ENCODE measurements at regions not wholly inside any gene's neighbourhood (a gene's known extent, or its start where the extent isn't known, plus 50 kb on each side); places are given as distances from the start of the nearest gene placed in this dataset.

- ATAC-seq (ENCODE audit: low FRiP score) (no peak), DNase-seq (ENCODE audit: low spot score) (no peak)
- no peak for TF ChIP-seq CTCF (IDR thresholded peaks at IDR 0.05)
These were observed 78.2 kb upstream of the GCFC2 start for GRCh38 chr2:75788902-75789301.

- TF ChIP-seq CTCF (IDR thresholded peaks at IDR 0.05): no peak
- no peak for DNase-seq (ENCODE audit: low spot score)
- ATAC-seq (ENCODE audit: low FRiP score): no peak
These were observed 77.4 kb upstream of the GCFC2 start for GRCh38 chr2:75788154-75788553.

GRCh38 chr2:75787532-75788132, 76.9 kb upstream of the GCFC2 start:
- TF ChIP-seq CTCF (IDR thresholded peaks at IDR 0.05): no peak
- ATAC-seq (ENCODE audit: low FRiP score): no peak
- no peak for DNase-seq (ENCODE audit: low spot score)

- DNase-seq (ENCODE audit: low spot score) (no peak), ATAC-seq (ENCODE audit: low FRiP score) (no peak)
- TF ChIP-seq CTCF (IDR thresholded peaks at IDR 0.05): no peak
These were observed 64.7 kb upstream of the GCFC2 start for GRCh38 chr2:75775311-75775823.

GRCh38 chr2:75772908-75773630, 62.4 kb upstream of the GCFC2 start:
- DNase-seq (ENCODE audit: low spot score) (no peak), ATAC-seq (ENCODE audit: low FRiP score) (no peak)
- no peak for TF ChIP-seq CTCF (IDR thresholded peaks at IDR 0.05)

- DNase-seq (ENCODE audit: low spot score): no peak
- TF ChIP-seq CTCF (IDR thresholded peaks at IDR 0.05): no peak
- ATAC-seq (ENCODE audit: low FRiP score): no peak
These were observed 55.1 kb upstream of the GCFC2 start for GRCh38 chr2:75765798-75766197.

- no peak for ATAC-seq (ENCODE audit: low FRiP score)
- no peak for TF ChIP-seq CTCF (IDR thresholded peaks at IDR 0.05)
- DNase-seq (ENCODE audit: low spot score): no peak
These were observed 53.9 kb upstream of the GCFC2 start for GRCh38 chr2:75764611-75765010.

Measured in omental fat pad (tissue), 3 donors.